A673 (cell line): ENCODE measurements at regions not wholly inside any gene's neighbourhood (a gene's known extent, or its start where the extent isn't known, plus 50 kb on each side); places are given as distances from the start of the nearest gene placed in this dataset.

Experiments
- EZH2 ChIP-seq: fragments of 200-600 bp; sonication (generic); IDR thresholded peaks from 2 replicates; pipeline ENCODE4 v1.6.1; 2017; ENCODE audit warnings: borderline replicate concordance, low read depth, mild to moderate bottlenecking, mixed read lengths, antibody characterized with exemption, low read length; ENCODE audit not compliant: poor library complexity, severe bottlenecking
- TF ChIP-seq, protein P1 (sequence below): fragments of 300-800, 200-600 bp; sonication (generic); conservative IDR thresholded peaks from 2 replicates; pipeline ENCODE4 v1.5.1; 2017; ENCODE audit warnings: low read depth, mild to moderate bottlenecking, antibody characterized with exemption, low read length, moderate library complexity, mixed read lengths

GRCh38 chr16:51057102-51057793 lies 93.8 kb downstream of the SALL1 start:
- TF ChIP-seq, protein P1, sequence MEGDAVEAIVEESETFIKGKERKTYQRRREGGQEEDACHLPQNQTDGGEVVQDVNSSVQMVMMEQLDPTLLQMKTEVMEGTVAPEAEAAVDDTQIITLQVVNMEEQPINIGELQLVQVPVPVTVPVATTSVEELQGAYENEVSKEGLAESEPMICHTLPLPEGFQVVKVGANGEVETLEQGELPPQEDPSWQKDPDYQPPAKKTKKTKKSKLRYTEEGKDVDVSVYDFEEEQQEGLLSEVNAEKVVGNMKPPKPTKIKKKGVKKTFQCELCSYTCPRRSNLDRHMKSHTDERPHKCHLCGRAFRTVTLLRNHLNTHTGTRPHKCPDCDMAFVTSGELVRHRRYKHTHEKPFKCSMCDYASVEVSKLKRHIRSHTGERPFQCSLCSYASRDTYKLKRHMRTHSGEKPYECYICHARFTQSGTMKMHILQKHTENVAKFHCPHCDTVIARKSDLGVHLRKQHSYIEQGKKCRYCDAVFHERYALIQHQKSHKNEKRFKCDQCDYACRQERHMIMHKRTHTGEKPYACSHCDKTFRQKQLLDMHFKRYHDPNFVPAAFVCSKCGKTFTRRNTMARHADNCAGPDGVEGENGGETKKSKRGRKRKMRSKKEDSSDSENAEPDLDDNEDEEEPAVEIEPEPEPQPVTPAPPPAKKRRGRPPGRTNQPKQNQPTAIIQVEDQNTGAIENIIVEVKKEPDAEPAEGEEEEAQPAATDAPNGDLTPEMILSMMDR, result no peak
- no peak for TF ChIP-seq EZH2
